ENCODE measurements at regions not wholly inside any gene's neighbourhood (a gene's known extent, or its start where the extent isn't known, plus 50 kb on each side); places are given as distances from the start of the nearest gene placed in this dataset.
"Not testable (repeated sequence)": the region's sequence is repeated elsewhere in the genome, so short reads cannot be mapped to it uniquely, and the experiment has no call there.

- TF ChIP-seq CTCF, POLR2AphosphoS5, POLR2A, EP300 (IDR thresholded peaks at IDR 0.05): not testable (repeated sequence)
Observed at GRCh38 chr1:121040974-121041373, 143.2 kb downstream of the FAM72B start.
